ENCODE measurements at regions not wholly inside any gene's neighbourhood (a gene's known extent, or its start where the extent isn't known, plus 50 kb on each side); places are given as distances from the start of the nearest gene placed in this dataset.

DNA sequence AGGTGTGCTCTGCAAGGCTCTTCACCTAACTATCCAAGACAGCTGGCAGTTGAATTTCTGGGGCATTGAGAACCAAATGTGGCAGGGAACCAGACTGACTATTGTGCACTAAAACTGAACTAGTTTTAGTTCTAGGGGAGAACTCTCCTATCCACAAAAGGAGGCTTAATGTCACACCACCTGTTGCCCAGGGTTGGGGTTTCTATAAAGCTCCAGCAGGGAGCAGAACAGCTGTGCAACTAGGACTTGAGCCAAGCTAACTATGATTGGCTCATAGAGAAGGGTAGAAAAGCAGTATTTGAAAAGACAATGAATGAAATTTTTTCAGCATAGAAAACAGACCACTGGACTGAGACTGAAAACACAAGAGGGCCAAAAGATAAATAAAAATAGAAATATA, 53.3 kb upstream of the FGGY start:
- no peak overlapping the region for H3K4me3 ChIP-seq (replicated peaks in 1 of 2; ENCODE audit: low read depth in 2 of 2, low read length in 2 of 2)
- no peak for DNase-seq (ENCODE audit: low read depth in 2 of 2)
- TF ChIP-seq, protein P1, sequence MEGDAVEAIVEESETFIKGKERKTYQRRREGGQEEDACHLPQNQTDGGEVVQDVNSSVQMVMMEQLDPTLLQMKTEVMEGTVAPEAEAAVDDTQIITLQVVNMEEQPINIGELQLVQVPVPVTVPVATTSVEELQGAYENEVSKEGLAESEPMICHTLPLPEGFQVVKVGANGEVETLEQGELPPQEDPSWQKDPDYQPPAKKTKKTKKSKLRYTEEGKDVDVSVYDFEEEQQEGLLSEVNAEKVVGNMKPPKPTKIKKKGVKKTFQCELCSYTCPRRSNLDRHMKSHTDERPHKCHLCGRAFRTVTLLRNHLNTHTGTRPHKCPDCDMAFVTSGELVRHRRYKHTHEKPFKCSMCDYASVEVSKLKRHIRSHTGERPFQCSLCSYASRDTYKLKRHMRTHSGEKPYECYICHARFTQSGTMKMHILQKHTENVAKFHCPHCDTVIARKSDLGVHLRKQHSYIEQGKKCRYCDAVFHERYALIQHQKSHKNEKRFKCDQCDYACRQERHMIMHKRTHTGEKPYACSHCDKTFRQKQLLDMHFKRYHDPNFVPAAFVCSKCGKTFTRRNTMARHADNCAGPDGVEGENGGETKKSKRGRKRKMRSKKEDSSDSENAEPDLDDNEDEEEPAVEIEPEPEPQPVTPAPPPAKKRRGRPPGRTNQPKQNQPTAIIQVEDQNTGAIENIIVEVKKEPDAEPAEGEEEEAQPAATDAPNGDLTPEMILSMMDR (IDR thresholded peaks at IDR 0.05; ENCODE audit: low read depth, low read length), result no peak

- DNase-seq (ENCODE audit: low read depth in 2 of 2), result no peak
- H3K4me3 ChIP-seq (replicated peaks in 1 of 2; ENCODE audit: low read depth in 2 of 2, low read length in 2 of 2), result no peak overlapping the region
- TF ChIP-seq, protein P1 (IDR thresholded peaks at IDR 0.05; ENCODE audit: low read depth, low read length), result no peak
These were observed 52.9 kb upstream of the FGGY start for GRCh38 chr1:59243978-59244377.

DNA sequence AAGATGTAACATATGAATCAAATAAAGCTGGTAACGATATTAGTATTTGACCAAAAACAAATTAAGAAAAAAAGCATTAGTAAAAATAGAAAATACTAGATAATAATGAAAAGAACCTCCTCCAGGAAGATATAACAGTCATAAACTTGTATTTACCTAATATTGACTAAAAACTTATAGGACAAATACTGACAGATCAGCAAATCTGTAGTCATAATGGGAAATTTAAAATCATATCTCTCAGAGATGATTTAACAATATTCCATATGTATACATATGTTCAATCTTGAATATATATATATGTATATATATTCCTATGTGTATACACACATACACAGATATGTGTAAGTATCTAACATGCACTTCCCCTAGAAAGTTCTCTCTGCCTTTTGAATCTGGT, 52.0 kb upstream of the FGGY start:
- H3K4me3 ChIP-seq (replicated peaks in 1 of 2; ENCODE audit: low read depth in 2 of 2, low read length in 2 of 2), result no peak overlapping the region
- no peak for DNase-seq (ENCODE audit: low read depth in 2 of 2)
- TF ChIP-seq, protein P1 (IDR thresholded peaks at IDR 0.05; ENCODE audit: low read depth, low read length), result no peak

Data from cardiac fibroblast (primary cell).